Endothelial cell of umbilical vein (primary cell): ENCODE measurements at regions not wholly inside any gene's neighbourhood (a gene's known extent, or its start where the extent isn't known, plus 50 kb on each side); places are given as distances from the start of the nearest gene placed in this dataset.

ENCODE experiments used
- BruUV-seq: library from RNA; stranded (reverse); fragments of 400-500 nt; replicated peaks from 2 replicates; lab custom pipeline; 2021; lab: Mats Ljungman, UMichigan
- CTCF ChIA-PET: fragments of 300-600, 350-600 bp; sonication (Branson Sonifier 250); formaldehyde crosslinking; loops from one replicate; lab custom pipeline; 2021; ENCODE audit warnings: antibody characterized with exemption, inconsistent platforms; lab: Charles Lee
- POLR2A ChIA-PET: fragments of 300-600, 350-600 bp; sonication (Branson Sonifier 250); formaldehyde crosslinking; loops from one replicate; lab custom pipeline; 2021; ENCODE audit warnings: antibody characterized with exemption, inconsistent platforms; lab: Charles Lee
- DNase-seq: peaks from one replicate; pipeline ENCODE4 v3.0.0-alpha.2; 2011; ENCODE audit warnings: low read depth, low spot score
- FAIRE-seq: peaks from 2 replicates; lab custom pipeline; 2011; peaks lifted over from hg19 to GRCh38; lab: Jason Lieb, UNC
- H2AFZ ChIP-seq: 2 replicates; pipeline ENCODE4 v1.6.0; 2012; ENCODE audit warnings: low read depth, low read length, control low read depth, inconsistent platforms
- H3K27ac ChIP-seq: 2 replicates; pipeline ENCODE4 v1.5.1; 2011; ENCODE audit warnings: low read depth, mild to moderate bottlenecking, control low read depth, low read length, moderate library complexity; ENCODE audit not compliant: insufficient read depth
- H3K27me3 ChIP-seq, 2 experiments: 2 replicates each; pipeline versions ENCODE4 v1.6.0 to v1.6.1; 2011; ENCODE audit warnings: low read length in 2 of 2, mixed read lengths in 1 of 2; ENCODE audit not compliant: control insufficient read depth in 2 of 2, insufficient read depth in 2 of 2
- H3K36me3 ChIP-seq, 2 experiments: 2 replicates in 1 of 2; 3 replicates in 1 of 2; pipeline ENCODE4 v1.5.1; 2011; ENCODE audit warnings: low read length in 2 of 2, mild to moderate bottlenecking in 1 of 2, moderate library complexity in 1 of 2; ENCODE audit not compliant: control insufficient read depth in 2 of 2, insufficient read depth in 2 of 2; ENCODE audit errors: extremely low read depth in 1 of 2
- H3K4me1 ChIP-seq: 3 replicates; pipeline ENCODE4 v1.5.1; 2011; ENCODE audit warnings: mild to moderate bottlenecking, low read length; ENCODE audit not compliant: control insufficient read depth, insufficient read depth; ENCODE audit errors: extremely low read depth
- H3K4me2 ChIP-seq: 2 replicates; pipeline ENCODE4 v1.6.1; 2011; ENCODE audit warnings: low read length, control low read depth, mixed read lengths; ENCODE audit not compliant: insufficient read depth
- H3K4me3 ChIP-seq, 3 experiments: fragments of 200-600 bp in 1 of 3; sonication (generic), shearing (Covaris generic) in 1 of 3; replicated peaks in 1 of 3; 2 replicates each; pipeline ENCODE4 v1.5.1; 2011 to 2016; ENCODE audit warnings: control low read depth in 3 of 3, low read length in 3 of 3, mild to moderate bottlenecking in 2 of 3, inconsistent platforms in 1 of 3, low read depth in 1 of 3, moderate library complexity in 1 of 3; ENCODE audit not compliant: insufficient read depth in 1 of 3
- H3K79me2 ChIP-seq: 2 replicates; pipeline ENCODE4 v1.6.0; 2012; ENCODE audit warnings: low read length, inconsistent platforms; ENCODE audit not compliant: control insufficient read depth, insufficient read depth
- H3K9ac ChIP-seq: replicated peaks from 2 replicates; pipeline ENCODE3; 2011; ENCODE audit warnings: low read length, control low read depth; ENCODE audit not compliant: insufficient read depth; ENCODE audit errors: extremely low read depth
- H3K9me1 ChIP-seq: replicated peaks from 3 replicates; pipeline ENCODE4 v1.6.0; 2011; ENCODE audit warnings: mild to moderate bottlenecking, low read length; ENCODE audit not compliant: control insufficient read depth, insufficient read depth; ENCODE audit errors: extremely low read depth
- H3K9me3 ChIP-seq: replicated peaks from 2 replicates; pipeline ENCODE4 v1.5.1; 2012; ENCODE audit warnings: low read length, inconsistent platforms; ENCODE audit not compliant: control insufficient read depth, insufficient read depth
- H4K20me1 ChIP-seq: replicated peaks from 2 replicates; pipeline ENCODE3; 2011; ENCODE audit warnings: mild to moderate bottlenecking, low read length; ENCODE audit not compliant: control insufficient read depth, insufficient read depth; ENCODE audit errors: extremely low read depth
- EZH2 ChIP-seq: IDR thresholded peaks from 2 replicates; pipeline ENCODE4 v1.6.1; 2012; ENCODE audit warnings: borderline replicate concordance, low read depth, mild to moderate bottlenecking, moderate library complexity, low read length, inconsistent platforms; ENCODE audit not compliant: severe bottlenecking
- FOS ChIP-seq: IDR thresholded peaks from 2 replicates; pipeline ENCODE4 v1.6.1; 2011; ENCODE audit warnings: mild to moderate bottlenecking, low read length, moderate library complexity, borderline replicate concordance; ENCODE audit not compliant: insufficient read depth
- GATA2 ChIP-seq: IDR thresholded peaks from 2 replicates; pipeline ENCODE4 v1.7.0; 2011; ENCODE audit warnings: low read depth, mild to moderate bottlenecking, moderate library complexity, mixed read lengths, low read length; ENCODE audit not compliant: insufficient read length, insufficient read depth
- JUN ChIP-seq: IDR thresholded peaks from 2 replicates; pipeline ENCODE4 v1.6.1; 2011; ENCODE audit warnings: borderline replicate concordance, low read depth; ENCODE audit not compliant: insufficient read length, insufficient read depth
- MYC ChIP-seq: IDR thresholded peaks from one replicate; pipeline ENCODE4 v1.6.1; 2011; ENCODE audit warnings: mild to moderate bottlenecking, low read depth, low read length
- POLR2A ChIP-seq: IDR thresholded peaks from 2 replicates; pipeline ENCODE4 v1.6.1; 2012; ENCODE audit warnings: low read depth, mild to moderate bottlenecking, control low read depth, low read length
- POLR2AphosphoS5 ChIP-seq: IDR thresholded peaks from 2 replicates; pipeline ENCODE4 v1.6.1; 2012; ENCODE audit warnings: low read depth, mild to moderate bottlenecking, control low read depth, low read length, moderate library complexity; ENCODE audit not compliant: insufficient read depth
- dilution Hi-C: fragments of 300-500 bp; cut with MboI; formaldehyde crosslinking; loops from one replicate; pipeline ENCODE4 v1.15.0; 2019; ENCODE audit warnings: low sequenced_read_pairs; ENCODE audit not compliant: extremely low pct_ligation_motif_present
- intact Hi-C: fragments of 100-400 bp; cut with micrococcal nuclease; formaldehyde crosslinking; loops from one replicate; pipeline ENCODE4 v1.10.0; 2022
- TF ChIP-seq, protein P1 (sequence below): IDR thresholded peaks from 2 replicates; pipeline ENCODE4 v1.6.1; 2011; ENCODE audit not compliant: insufficient read depth, insufficient read length
- TF ChIP-seq, protein P2 (sequence below), 2 donors: IDR thresholded peaks; 1 replicate in 1 of 2; 2 replicates in 1 of 2; pipeline ENCODE4 v1.5.1; 2011; ENCODE audit warnings: low read length in 2 of 2, mild to moderate bottlenecking in 2 of 2, moderate library complexity in 2 of 2, control low read depth in 1 of 2, inconsistent platforms in 1 of 2, low read depth in 1 of 2; ENCODE audit not compliant: insufficient read depth in 1 of 2; ENCODE audit errors: extremely low read depth in 1 of 2

DNA sequence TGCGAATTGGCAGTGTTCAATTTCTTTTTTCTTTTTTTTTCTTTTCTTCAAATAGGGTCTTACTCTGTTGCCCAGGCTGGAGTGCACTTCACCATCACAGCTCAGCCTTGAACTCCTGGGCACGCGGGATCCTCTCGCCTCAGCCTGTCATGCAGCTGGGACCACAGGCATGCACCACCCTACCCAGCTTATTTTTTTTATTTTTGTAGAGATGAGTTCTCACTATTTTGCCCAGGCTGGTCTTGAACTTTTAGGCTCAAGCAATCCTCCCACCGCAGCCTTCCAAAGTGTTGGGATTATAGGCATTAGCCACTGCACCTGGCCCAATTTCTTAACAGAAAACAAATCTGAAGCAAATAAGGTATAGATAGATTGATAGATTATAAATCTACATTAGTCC, 69.3 kb downstream of the SKIDA1 start:
- peaks cover 2 to 6% of the 10 kb centered on the region in 2 experiments for H3K27me3 ChIP-seq
- no peak overlapping the region for H3K4me3 ChIP-seq
- intact Hi-C loops = no loop called here
- POLR2A ChIA-PET = no interaction called here
- no peaks in the 10 kb centered on the region for H4K20me1 ChIP-seq
- dilution Hi-C loops = no loop called here
- no peak overlapping the region for H3K27ac ChIP-seq
- H3K79me2 ChIP-seq = no peaks in the 10 kb centered on the region
- DNase-seq (no peak), FAIRE-seq (no peak)
- no peak overlapping the region for H3K4me2 ChIP-seq
- H3K9ac ChIP-seq = no peak overlapping the region
- no peak for TF ChIP-seq POLR2AphosphoS5
- TF ChIP-seq, protein P1, sequence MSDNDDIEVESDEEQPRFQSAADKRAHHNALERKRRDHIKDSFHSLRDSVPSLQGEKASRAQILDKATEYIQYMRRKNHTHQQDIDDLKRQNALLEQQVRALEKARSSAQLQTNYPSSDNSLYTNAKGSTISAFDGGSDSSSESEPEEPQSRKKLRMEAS = no peak
- no peak for TF ChIP-seq FOS
- TF ChIP-seq JUN = no peak
- TF ChIP-seq EZH2 = no peak
- TF ChIP-seq GATA2 = no peak
- TF ChIP-seq, protein P2, sequence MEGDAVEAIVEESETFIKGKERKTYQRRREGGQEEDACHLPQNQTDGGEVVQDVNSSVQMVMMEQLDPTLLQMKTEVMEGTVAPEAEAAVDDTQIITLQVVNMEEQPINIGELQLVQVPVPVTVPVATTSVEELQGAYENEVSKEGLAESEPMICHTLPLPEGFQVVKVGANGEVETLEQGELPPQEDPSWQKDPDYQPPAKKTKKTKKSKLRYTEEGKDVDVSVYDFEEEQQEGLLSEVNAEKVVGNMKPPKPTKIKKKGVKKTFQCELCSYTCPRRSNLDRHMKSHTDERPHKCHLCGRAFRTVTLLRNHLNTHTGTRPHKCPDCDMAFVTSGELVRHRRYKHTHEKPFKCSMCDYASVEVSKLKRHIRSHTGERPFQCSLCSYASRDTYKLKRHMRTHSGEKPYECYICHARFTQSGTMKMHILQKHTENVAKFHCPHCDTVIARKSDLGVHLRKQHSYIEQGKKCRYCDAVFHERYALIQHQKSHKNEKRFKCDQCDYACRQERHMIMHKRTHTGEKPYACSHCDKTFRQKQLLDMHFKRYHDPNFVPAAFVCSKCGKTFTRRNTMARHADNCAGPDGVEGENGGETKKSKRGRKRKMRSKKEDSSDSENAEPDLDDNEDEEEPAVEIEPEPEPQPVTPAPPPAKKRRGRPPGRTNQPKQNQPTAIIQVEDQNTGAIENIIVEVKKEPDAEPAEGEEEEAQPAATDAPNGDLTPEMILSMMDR (IDR thresholded peaks at IDR 0.05; ENCODE audit: extremely low read depth in 1 of 2, insufficient read depth in 1 of 2, low read depth in 1 of 2, low read length in 2 of 2) = no peak
- no peak for TF ChIP-seq POLR2A
- TF ChIP-seq MYC = no peak
- no peak overlapping the region for H2AFZ ChIP-seq
- H3K9me1 ChIP-seq = no peaks in the 10 kb centered on the region
- CTCF ChIA-PET = no interaction called here
- H3K4me1 ChIP-seq = no peaks in the 10 kb centered on the region
- H3K9me3 ChIP-seq = no peaks in the 10 kb centered on the region
- no peaks in the 10 kb centered on the region for H3K36me3 ChIP-seq
- BruUV-seq = no TSS peak
